HG02973 (cell line): ENCODE measurements at regions not wholly inside any gene's neighbourhood (a gene's known extent, or its start where the extent isn't known, plus 50 kb on each side); places are given as distances from the start of the nearest gene placed in this dataset.

Experiments used
- ATAC-seq: cut with Tn5 transposase; IDR thresholded peaks from one replicate; pipeline ENCODE4 v1.9.1; 2021; ENCODE audit warnings: moderate library complexity; ENCODE audit not compliant: unreplicated experiment

GRCh38 chr3:162096874-162097273 lies 600.3 kb downstream of the OTOL1 start:
- ATAC-seq = no peak

GRCh38 chr3:162103808-162104207 lies 607.2 kb downstream of the OTOL1 start:
- ATAC-seq = no peak

GRCh38 chr3:162111861-162112260 lies 615.3 kb downstream of the OTOL1 start:
- no peak for ATAC-seq

- no peak for ATAC-seq
Measured at GRCh38 chr3:162112719-162113118, 616.1 kb downstream of the OTOL1 start.

- no peak for ATAC-seq
Measured at GRCh38 chr3:162117961-162118360, 621.4 kb downstream of the OTOL1 start.

- no peak for ATAC-seq
Measured at GRCh38 chr3:162119651-162120050, 623.0 kb downstream of the OTOL1 start.

GRCh38 chr3:162122405-162122804 lies 625.8 kb downstream of the OTOL1 start:
- ATAC-seq = no peak

- ATAC-seq = no peak
Measured at GRCh38 chr3:162125790-162126189, 629.2 kb downstream of the OTOL1 start.

- no peak for ATAC-seq
Measured at GRCh38 chr3:162130582-162130981, 634.0 kb downstream of the OTOL1 start.

- ATAC-seq = no peak
Measured at GRCh38 chr3:162132981-162133380, 636.4 kb downstream of the OTOL1 start.

GRCh38 chr3:162134571-162134970 lies 638.0 kb downstream of the OTOL1 start:
- no peak for ATAC-seq

GRCh38 chr3:162136136-162136535 lies 639.5 kb downstream of the OTOL1 start:
- ATAC-seq = no peak

GRCh38 chr3:162138509-162138908 lies 641.9 kb downstream of the OTOL1 start:
- no peak for ATAC-seq

GRCh38 chr3:162139841-162140240 lies 643.2 kb downstream of the OTOL1 start:
- no peak for ATAC-seq

- no peak for ATAC-seq
Measured at GRCh38 chr3:162141272-162141791, 644.7 kb downstream of the OTOL1 start.

- no peak for ATAC-seq
Measured at GRCh38 chr3:162142511-162142910, 645.9 kb downstream of the OTOL1 start.

- ATAC-seq = no peak
Measured at GRCh38 chr3:162143180-162143579, 646.6 kb downstream of the OTOL1 start.

GRCh38 chr3:162147996-162148395 lies 651.4 kb downstream of the OTOL1 start:
- ATAC-seq = no peak

- no peak for ATAC-seq
Measured at GRCh38 chr3:162150790-162151189, 654.2 kb downstream of the OTOL1 start.

GRCh38 chr3:162152636-162153035 lies 656.0 kb downstream of the OTOL1 start:
- no peak for ATAC-seq

- no peak for ATAC-seq
Measured at GRCh38 chr3:162161595-162161994, 665.0 kb downstream of the OTOL1 start.

- no peak for ATAC-seq
Measured at GRCh38 chr3:162165346-162165745, 668.7 kb downstream of the OTOL1 start.

- ATAC-seq = no peak
Measured at GRCh38 chr3:162166543-162166942, 669.9 kb downstream of the OTOL1 start.

GRCh38 chr3:162168715-162169114 lies 672.1 kb downstream of the OTOL1 start:
- ATAC-seq = no peak
